ENCODE measurements at regions not wholly inside any gene's neighbourhood (a gene's known extent, or its start where the extent isn't known, plus 50 kb on each side); places are given as distances from the start of the nearest gene placed in this dataset.

DNA sequence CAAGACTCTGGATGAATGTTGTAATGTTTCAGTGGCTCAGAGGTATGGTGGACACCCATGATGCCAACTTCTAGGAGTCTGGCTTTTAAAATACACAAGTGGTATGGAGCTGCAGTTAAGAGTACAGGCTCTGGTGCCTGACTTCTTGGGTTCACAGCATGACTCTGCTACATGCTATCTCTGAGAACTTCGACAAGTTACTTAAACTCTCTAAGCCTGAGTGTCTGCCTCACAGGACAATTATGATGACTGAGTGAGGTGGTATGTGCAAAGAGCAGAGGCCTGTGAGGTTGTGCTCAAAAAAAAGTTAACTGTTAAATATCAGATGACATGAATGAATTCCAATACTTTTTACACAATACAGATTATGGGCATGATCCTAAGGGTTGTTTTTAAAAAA lies 90.9 kb upstream of the SRD5A3 start:
- no peaks in the 10 kb centered on the region for H3K79me2 ChIP-seq
- H3K36me3 ChIP-seq (ENCODE audit: control insufficient read depth, insufficient read depth, low read length), result no peaks in the 10 kb centered on the region
- no peak overlapping the region for H3K4me3 ChIP-seq (ENCODE audit: low read depth, low read length)
- H3K27me3 ChIP-seq (ENCODE audit: control insufficient read depth, insufficient read depth, low read length), result no peaks in the 10 kb centered on the region
- H2AFZ ChIP-seq, result no peak overlapping the region
- no peaks in the 10 kb centered on the region for H3K9me3 ChIP-seq (ENCODE audit: control insufficient read depth, low read length)
- TF ChIP-seq, protein P1, sequence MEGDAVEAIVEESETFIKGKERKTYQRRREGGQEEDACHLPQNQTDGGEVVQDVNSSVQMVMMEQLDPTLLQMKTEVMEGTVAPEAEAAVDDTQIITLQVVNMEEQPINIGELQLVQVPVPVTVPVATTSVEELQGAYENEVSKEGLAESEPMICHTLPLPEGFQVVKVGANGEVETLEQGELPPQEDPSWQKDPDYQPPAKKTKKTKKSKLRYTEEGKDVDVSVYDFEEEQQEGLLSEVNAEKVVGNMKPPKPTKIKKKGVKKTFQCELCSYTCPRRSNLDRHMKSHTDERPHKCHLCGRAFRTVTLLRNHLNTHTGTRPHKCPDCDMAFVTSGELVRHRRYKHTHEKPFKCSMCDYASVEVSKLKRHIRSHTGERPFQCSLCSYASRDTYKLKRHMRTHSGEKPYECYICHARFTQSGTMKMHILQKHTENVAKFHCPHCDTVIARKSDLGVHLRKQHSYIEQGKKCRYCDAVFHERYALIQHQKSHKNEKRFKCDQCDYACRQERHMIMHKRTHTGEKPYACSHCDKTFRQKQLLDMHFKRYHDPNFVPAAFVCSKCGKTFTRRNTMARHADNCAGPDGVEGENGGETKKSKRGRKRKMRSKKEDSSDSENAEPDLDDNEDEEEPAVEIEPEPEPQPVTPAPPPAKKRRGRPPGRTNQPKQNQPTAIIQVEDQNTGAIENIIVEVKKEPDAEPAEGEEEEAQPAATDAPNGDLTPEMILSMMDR (IDR thresholded peaks at IDR 0.05), result no peak
- H3K4me2 ChIP-seq (ENCODE audit: low read length), result no peak overlapping the region
- no peak overlapping the region for H3K27ac ChIP-seq
- H3K9ac ChIP-seq, result no peak overlapping the region
- no peaks in the 10 kb centered on the region for H3K4me1 ChIP-seq

DNA sequence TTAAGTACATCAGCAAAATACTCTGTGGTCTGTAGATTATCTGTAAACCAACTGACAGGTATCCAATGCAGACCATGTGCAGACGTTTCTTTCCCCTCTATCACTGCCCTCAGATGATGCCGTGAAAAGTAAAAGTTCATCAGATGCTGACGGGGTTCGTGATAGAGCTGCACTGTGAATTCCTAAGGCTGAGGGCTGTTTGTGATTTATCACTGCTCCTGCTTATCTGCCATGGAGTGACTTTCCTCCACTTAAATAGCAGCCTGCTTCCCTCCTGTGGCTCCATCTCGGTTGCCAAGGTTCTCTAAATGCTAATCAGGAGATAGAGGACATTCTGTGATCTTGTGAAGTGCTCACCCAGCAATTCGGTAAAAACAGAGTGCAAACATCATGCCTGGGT lies 89.3 kb upstream of the SRD5A3 start:
- no peak overlapping the region for H3K9ac ChIP-seq
- no peak overlapping the region for H3K4me2 ChIP-seq (ENCODE audit: low read length)
- H3K27ac ChIP-seq, result no peak overlapping the region
- TF ChIP-seq, protein P1 (IDR thresholded peaks at IDR 0.05), result no peak
- no peak overlapping the region for H2AFZ ChIP-seq
- no peak overlapping the region for H3K4me3 ChIP-seq (ENCODE audit: low read depth, low read length)
- H3K27me3 ChIP-seq (ENCODE audit: control insufficient read depth, insufficient read depth, low read length), result no peaks in the 10 kb centered on the region
- H3K79me2 ChIP-seq, result no peaks in the 10 kb centered on the region
- H3K36me3 ChIP-seq (ENCODE audit: control insufficient read depth, insufficient read depth, low read length), result no peaks in the 10 kb centered on the region
- H3K9me3 ChIP-seq (ENCODE audit: control insufficient read depth, low read length), result no peaks in the 10 kb centered on the region
- H3K4me1 ChIP-seq, result no peaks in the 10 kb centered on the region

DNA sequence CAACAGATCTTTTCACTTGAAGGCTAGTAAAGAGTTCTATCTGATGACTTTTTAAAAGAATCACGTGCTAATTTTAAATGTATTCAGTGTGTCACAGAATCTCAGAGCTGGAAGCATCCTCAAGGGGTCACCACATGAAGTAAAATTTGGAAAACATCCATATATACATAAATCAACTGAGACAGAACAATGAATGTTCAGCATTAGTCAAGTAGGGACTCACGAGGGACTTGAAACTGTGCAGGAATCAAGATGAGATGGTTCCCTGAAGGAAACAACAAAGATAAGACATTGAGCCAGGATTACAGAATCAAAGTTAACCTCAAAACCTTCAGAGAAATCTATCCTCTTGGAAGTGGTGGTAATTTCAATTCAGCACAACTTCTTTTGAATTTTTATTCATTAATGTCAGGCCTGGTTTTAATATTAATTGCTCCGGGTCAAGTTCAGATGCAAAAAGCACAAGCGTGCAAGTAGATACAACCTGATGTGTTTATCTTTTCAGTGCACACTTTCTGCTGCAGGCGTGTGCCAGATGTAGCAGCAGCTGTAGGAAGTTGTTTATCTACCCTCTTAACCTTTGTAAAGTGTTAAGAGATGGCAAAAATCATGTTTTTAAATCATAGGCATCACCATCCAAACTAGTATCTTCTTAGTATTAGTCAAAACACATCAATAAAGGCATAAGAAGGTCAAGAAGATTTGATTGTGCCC lies 87.7 kb upstream of the SRD5A3 start:
- H3K27me3 ChIP-seq (ENCODE audit: control insufficient read depth, insufficient read depth, low read length), result no peaks in the 10 kb centered on the region
- no peaks in the 10 kb centered on the region for H3K9me3 ChIP-seq (ENCODE audit: control insufficient read depth, low read length)
- no peaks in the 10 kb centered on the region for H3K36me3 ChIP-seq (ENCODE audit: control insufficient read depth, insufficient read depth, low read length)
- no peaks in the 10 kb centered on the region for H3K79me2 ChIP-seq
- TF ChIP-seq, protein P1 (IDR thresholded peaks at IDR 0.05), result no peak
- H3K4me1 ChIP-seq, result no peaks in the 10 kb centered on the region
- no peak overlapping the region for H3K27ac ChIP-seq
- H2AFZ ChIP-seq, result no peak overlapping the region
- no peak overlapping the region for H3K4me2 ChIP-seq (ENCODE audit: low read length)
- H3K4me3 ChIP-seq (ENCODE audit: low read depth, low read length), result no peak overlapping the region
- no peak overlapping the region for H3K9ac ChIP-seq

DNA sequence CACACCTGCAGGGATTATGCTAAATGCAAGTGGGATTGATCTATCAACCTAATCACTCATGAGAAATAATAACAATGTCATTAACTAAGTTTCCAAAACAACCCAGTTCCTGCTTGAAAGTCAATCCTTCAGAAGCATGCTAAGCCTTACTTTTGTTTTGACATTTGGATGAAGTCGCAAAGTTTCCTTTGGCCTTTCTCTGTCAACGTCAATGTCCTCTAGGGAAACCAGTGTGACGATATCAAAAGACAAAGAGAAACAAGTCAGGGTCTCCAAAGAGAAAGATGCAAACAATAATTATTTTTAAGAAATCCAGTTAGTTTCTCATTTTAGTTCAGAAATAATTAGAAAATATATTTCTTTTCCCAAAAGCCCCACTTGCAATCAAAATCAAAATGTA lies 86.7 kb upstream of the SRD5A3 start:
- Histone ChIP-seq H3K9me3 (ENCODE audit: control insufficient read depth, low read length) (no peaks in the 10 kb centered on the region), H3K36me3 (ENCODE audit: control insufficient read depth, insufficient read depth, low read length) (no peaks in the 10 kb centered on the region), H3K9ac (no peak overlapping the region), H3K79me2 (no peaks in the 10 kb centered on the region), H2AFZ (no peak overlapping the region), H3K27me3 (ENCODE audit: control insufficient read depth, insufficient read depth, low read length) (no peaks in the 10 kb centered on the region), H3K4me2 (ENCODE audit: low read length) (no peak overlapping the region), H3K27ac (no peak overlapping the region), H3K4me3 (ENCODE audit: low read depth, low read length) (no peak overlapping the region), H3K4me1 (no peaks in the 10 kb centered on the region)
- TF ChIP-seq, protein P1 (IDR thresholded peaks at IDR 0.05), result no peak

DNA sequence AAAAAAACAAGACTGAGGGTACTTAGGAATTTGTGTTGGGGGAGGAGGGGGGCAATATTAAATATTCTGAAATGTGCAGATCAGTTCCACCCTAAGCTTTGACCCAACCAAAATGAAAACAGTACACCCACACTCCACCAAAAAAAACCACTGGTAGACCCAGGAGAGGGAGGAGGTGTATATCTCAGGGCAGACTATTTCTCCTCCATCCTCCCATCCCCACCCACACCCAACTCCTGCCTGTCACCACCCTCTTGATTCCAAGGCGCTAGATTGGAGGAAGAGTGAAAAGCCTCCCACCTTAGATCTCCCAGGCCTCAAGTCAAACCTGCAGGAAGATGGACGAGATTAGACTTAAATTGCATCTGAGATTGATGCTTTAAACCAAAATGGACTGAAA lies 76.6 kb upstream of the SRD5A3 start:
- Histone ChIP-seq H3K4me3 (ENCODE audit: low read depth, low read length) (no peak overlapping the region), H3K9ac (no peak overlapping the region), H3K79me2 (no peaks in the 10 kb centered on the region), H3K27ac (no peak overlapping the region), H2AFZ (no peak overlapping the region), H3K4me1 (no peaks in the 10 kb centered on the region), H3K4me2 (ENCODE audit: low read length) (no peak overlapping the region), H3K9me3 (ENCODE audit: control insufficient read depth, low read length) (no peaks in the 10 kb centered on the region), H3K27me3 (ENCODE audit: control insufficient read depth, insufficient read depth, low read length) (no peaks in the 10 kb centered on the region), H3K36me3 (ENCODE audit: control insufficient read depth, insufficient read depth, low read length) (no peaks in the 10 kb centered on the region)
- TF ChIP-seq, protein P1 (IDR thresholded peaks at IDR 0.05), result no peak
